HCT116 (cell line): ENCODE measurements at regions not wholly inside any gene's neighbourhood (a gene's known extent, or its start where the extent isn't known, plus 50 kb on each side); places are given as distances from the start of the nearest gene placed in this dataset.

Source experiments
- ATAC-seq: fragments of 200-7000 bp; cut with Tn5 transposase; 2 replicates; pipeline ENCODE4 v1.9.1; 2020; ENCODE audit warnings: mild to moderate bottlenecking, moderate library complexity
- BruUV-seq: library from RNA; stranded (reverse); fragments of 400-500 nt; replicated peaks from 2 replicates; lab custom pipeline; 2021; lab: Mats Ljungman, UMichigan
- CTCF ChIA-PET: fragments of 300-600 bp; sonication (Branson Sonifier 250); formaldehyde crosslinking; loops from one replicate; lab custom pipeline; 2021; ENCODE audit warnings: antibody characterized with exemption; lab: Charles Lee
- POLR2A ChIA-PET: fragments of 300-600, 350-600 bp; sonication (Branson Sonifier 250); formaldehyde crosslinking; loops from one replicate; lab custom pipeline; 2021; ENCODE audit warnings: antibody characterized with exemption; lab: Charles Lee
- RAD21 ChIA-PET, 2 experiments: fragments of 300-600 bp; sonication (Branson Sonifier 250); formaldehyde crosslinking; loops; one replicate each; lab custom pipeline; 2023; ENCODE audit warnings: low total read pairs in 2 of 2; ENCODE audit not compliant: uncharacterized antibody in 2 of 2, unreplicated experiment in 2 of 2, low non-redundant PET in 1 of 2; lab: Charles Lee
- DNase-seq: peaks from one replicate; pipeline ENCODE4 v3.0.0-alpha.2; 2010; ENCODE audit warnings: low read depth, low spot score
- H2AFZ ChIP-seq: fragments of 200-600 bp; shearing (Covaris generic), sonication (generic); 2 replicates; pipeline ENCODE4 v1.6.1; 2017; ENCODE audit warnings: low read depth, mixed run types, mixed read lengths, antibody characterized with exemption, low read length; ENCODE audit not compliant: poor library complexity, severe bottlenecking
- H3K27ac ChIP-seq: 2 replicates; pipeline ENCODE4 v1.5.1; 2012; ENCODE audit warnings: low read depth, low read length
- H3K27me3 ChIP-seq: fragments of 200-600 bp; sonication (generic); 2 replicates; pipeline ENCODE4 v1.6.1; 2016; ENCODE audit warnings: mixed run types, low read length, mixed read lengths; ENCODE audit not compliant: insufficient read depth
- H3K36me3 ChIP-seq, 2 experiments: fragments of 200-500 bp in 1 of 2; fragments of 200-600 bp in 1 of 2; sonication (Bioruptor generic) in 1 of 2; sonication (generic) in 1 of 2; 2 replicates each; pipeline versions ENCODE4 v1.5.1 to v1.6.1; 2014 to 2016; ENCODE audit warnings: low read length in 2 of 2, inconsistent platforms in 1 of 2, mixed read lengths in 1 of 2, mixed run types in 1 of 2; ENCODE audit not compliant: insufficient read depth in 2 of 2, control insufficient read depth in 1 of 2
- H3K4me1 ChIP-seq, 2 experiments: fragments of 200-600 bp in 1 of 2; sonication (generic) in 1 of 2; 2 replicates each; pipeline versions ENCODE4 v1.5.1 to v1.6.1; 2012 to 2017; ENCODE audit warnings: low read length in 2 of 2, inconsistent platforms in 1 of 2, mild to moderate bottlenecking in 1 of 2, mixed read lengths in 1 of 2, mixed run types in 1 of 2, moderate library complexity in 1 of 2; ENCODE audit not compliant: insufficient read depth in 2 of 2, control insufficient read depth in 1 of 2
- H3K4me2 ChIP-seq: fragments of 200-600 bp; sonication (generic); 2 replicates; pipeline ENCODE4 v1.6.1; 2017; ENCODE audit warnings: mixed run types, low read length, mixed read lengths
- H3K4me3 ChIP-seq, 2 experiments: fragments of 200-600 bp in 1 of 2; sonication (generic) in 1 of 2; replicated peaks in 1 of 2; 2 replicates each; pipeline ENCODE4 v1.5.1; 2011 to 2016; ENCODE audit warnings: low read length in 2 of 2, control low read depth in 1 of 2, low read depth in 1 of 2, mild to moderate bottlenecking in 1 of 2, mixed read lengths in 1 of 2, mixed run types in 1 of 2
- H3K79me2 ChIP-seq: fragments of 200-600 bp; sonication (generic); 2 replicates; pipeline ENCODE4 v1.6.1; 2017; ENCODE audit warnings: mild to moderate bottlenecking, mixed run types, low read length, moderate library complexity, mixed read lengths; ENCODE audit not compliant: insufficient read depth
- H3K9ac ChIP-seq: fragments of 200-600 bp; sonication (generic); 2 replicates; pipeline ENCODE4 v1.6.1; 2016; ENCODE audit warnings: low read length, mixed read lengths
- H3K9me2 ChIP-seq: fragments of 200-600 bp; sonication (generic), shearing (Covaris generic); 2 replicates; pipeline ENCODE4 v1.6.1; 2017; ENCODE audit warnings: mixed run types, mild to moderate bottlenecking, moderate library complexity; ENCODE audit not compliant: insufficient read depth
- H3K9me3 ChIP-seq, 2 experiments: fragments of 200-500 bp in 1 of 2; fragments of 200-600 bp in 1 of 2; sonication (Bioruptor generic) in 1 of 2; sonication (generic) in 1 of 2; 2 replicates each; pipeline ENCODE4 v1.6.1; 2014 to 2017; ENCODE audit warnings: low read length in 2 of 2, mixed read lengths in 2 of 2, inconsistent platforms in 1 of 2, low read depth in 1 of 2, mild to moderate bottlenecking in 1 of 2, mixed run types in 1 of 2, moderate library complexity in 1 of 2; ENCODE audit not compliant: control insufficient read depth in 1 of 2, insufficient read depth in 1 of 2
- H4K20me1 ChIP-seq: fragments of 200-600 bp; sonication (generic), shearing (Covaris generic); 2 replicates; pipeline ENCODE4 v1.6.1; 2017; ENCODE audit warnings: mixed run types, mild to moderate bottlenecking, moderate library complexity; ENCODE audit not compliant: insufficient read depth
- ATF3 ChIP-seq: IDR thresholded peaks from 2 replicates; pipeline ENCODE4 v1.6.1; 2012
- CEBPB ChIP-seq: IDR thresholded peaks from 2 replicates; pipeline ENCODE4 v1.6.1; 2012; ENCODE audit warnings: low read depth
- EZH2 ChIP-seq: fragments of 200-600 bp; sonication (generic); IDR thresholded peaks from 2 replicates; pipeline ENCODE4 v1.6.1; 2017; ENCODE audit warnings: antibody characterized with exemption, mixed run types
- EZH2phosphoT487 ChIP-seq: fragments of 200-600 bp; IDR thresholded peaks from 2 replicates; pipeline ENCODE4 v1.6.1; 2018; ENCODE audit warnings: antibody characterized with exemption, borderline replicate concordance
- FOSL1 ChIP-seq: IDR thresholded peaks from 2 replicates; pipeline ENCODE4 v1.6.1; 2012; ENCODE audit warnings: low read depth
- POLR2A ChIP-seq: IDR thresholded peaks from 2 replicates; pipeline ENCODE4 v1.7.0; 2011; ENCODE audit warnings: borderline replicate concordance; ENCODE audit not compliant: insufficient read depth, insufficient read length; ENCODE audit errors: extremely low read depth
- RAD21 ChIP-seq: IDR thresholded peaks from 2 replicates; pipeline ENCODE4 v1.6.1; 2012; ENCODE audit warnings: low read depth, mild to moderate bottlenecking
- SP1 ChIP-seq: IDR thresholded peaks from 2 replicates; pipeline ENCODE4 v1.6.1; 2012; ENCODE audit warnings: low read depth
- SRF ChIP-seq: IDR thresholded peaks from 2 replicates; pipeline ENCODE4 v1.6.1; 2012; ENCODE audit warnings: low read depth
- ZFX ChIP-seq: fragments of 450-650 bp; IDR thresholded peaks from 2 replicates; pipeline ENCODE4 v1.6.1; 2017
- ZNF274 ChIP-seq: fragments of 200-500 bp; sonication (Bioruptor generic); IDR thresholded peaks from 2 replicates; pipeline ENCODE4 v1.6.1; 2014; ENCODE audit warnings: mild to moderate bottlenecking, low read depth, low read length, inconsistent platforms
- intact Hi-C: fragments of 100-400 bp; cut with micrococcal nuclease; formaldehyde crosslinking; loops from 2 replicates; pipeline ENCODE4 v1.10.0; 2022
- TF ChIP-seq, protein P1 (sequence below): IDR thresholded peaks from 2 replicates; pipeline ENCODE4 v1.6.1; 2011; ENCODE audit warnings: mild to moderate bottlenecking, low read length, moderate library complexity; ENCODE audit not compliant: insufficient replicate concordance; ENCODE audit errors: extremely low read depth

DNA sequence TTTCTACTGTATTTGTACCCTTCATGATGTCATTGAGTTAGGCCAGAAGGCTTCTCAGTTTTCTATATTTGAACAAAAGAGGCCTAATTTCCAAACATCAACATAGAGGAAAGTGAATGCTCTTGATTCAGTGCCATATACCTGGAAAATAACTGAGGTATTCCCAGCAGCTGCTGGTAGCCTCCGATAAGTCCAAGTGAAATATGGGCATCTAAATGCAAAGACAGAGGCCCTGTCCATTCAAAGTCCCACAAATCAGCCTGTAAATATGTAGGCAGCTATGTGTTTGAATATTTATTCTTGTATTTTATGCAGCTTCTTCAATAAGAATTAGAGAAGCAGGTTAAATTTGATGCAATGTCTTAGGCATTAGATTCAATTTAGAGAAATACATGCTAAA lies 89.5 kb upstream of the DPP10 start:
- DNase-seq (no peak), ATAC-seq (no peak)
- no peak overlapping the region for H3K4me2 ChIP-seq
- no peaks in the 10 kb centered on the region for H3K9me2 ChIP-seq
- peaks cover 4 to 8% of the 10 kb centered on the region in 2 experiments; a peak in 2 of 4 replicates for H3K9me3 ChIP-seq
- no peak overlapping the region for H3K27ac ChIP-seq
- no peak overlapping the region for H3K9ac ChIP-seq
- no peaks in the 10 kb centered on the region for H3K27me3 ChIP-seq
- no peaks in the 10 kb centered on the region for H4K20me1 ChIP-seq
- no peak overlapping the region for H2AFZ ChIP-seq
- no peaks in the 10 kb centered on the region for H3K36me3 ChIP-seq
- BruUV-seq = no TSS peak
- no peaks in the 10 kb centered on the region for H3K79me2 ChIP-seq
- ChIA-PET RAD21 (no interaction called here), CTCF (no interaction called here), POLR2A (no interaction called here)
- no peaks in the 10 kb centered on the region for H3K4me1 ChIP-seq
- no peak overlapping the region for H3K4me3 ChIP-seq
- intact Hi-C loops = no loop called here
- TF ChIP-seq EZH2phosphoT487 = no peak
- TF ChIP-seq SP1 = no peak
- no peak for TF ChIP-seq RAD21

DNA sequence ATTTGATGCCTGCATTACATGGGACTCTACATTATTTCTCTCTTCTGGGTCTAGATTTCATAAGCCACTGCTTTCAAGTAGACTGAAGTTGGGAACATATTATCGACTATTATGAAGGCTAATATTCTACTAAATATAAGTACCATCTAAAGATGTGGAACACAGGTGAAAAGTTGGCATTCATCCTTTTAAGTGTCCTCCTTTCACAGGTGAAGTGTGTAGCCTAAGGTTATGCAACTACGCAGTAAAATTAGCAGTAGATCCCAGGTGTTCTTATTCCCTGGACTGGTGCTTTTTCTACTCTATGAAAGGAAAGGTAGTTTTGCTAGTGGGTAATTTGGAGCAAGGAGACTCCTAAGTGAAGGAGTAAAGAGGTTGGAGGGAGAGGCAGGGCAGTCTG lies 88.2 kb upstream of the DPP10 start:
- no peak overlapping the region for H2AFZ ChIP-seq
- DNase-seq = no peak
- BruUV-seq = no TSS peak
- no peak overlapping the region for H3K9ac ChIP-seq
- no peaks in the 10 kb centered on the region for H3K36me3 ChIP-seq
- no peak overlapping the region for H3K27ac ChIP-seq
- intact Hi-C loops = no loop called here
- H3K9me2 ChIP-seq = no peaks in the 10 kb centered on the region
- H3K27me3 ChIP-seq = no peaks in the 10 kb centered on the region
- H3K9me3 ChIP-seq = peaks cover 4 to 5% of the 10 kb centered on the region in 2 experiments; a peak in 2 of 4 replicates
- TF ChIP-seq SP1 (no peak), ATF3 (no peak), CEBPB (no peak), FOSL1 (no peak), RAD21 (no peak), ZFX (no peak), SRF (no peak), ZNF274 (no peak), POLR2A (no peak), EZH2 (no peak)
- TF ChIP-seq, protein P1, sequence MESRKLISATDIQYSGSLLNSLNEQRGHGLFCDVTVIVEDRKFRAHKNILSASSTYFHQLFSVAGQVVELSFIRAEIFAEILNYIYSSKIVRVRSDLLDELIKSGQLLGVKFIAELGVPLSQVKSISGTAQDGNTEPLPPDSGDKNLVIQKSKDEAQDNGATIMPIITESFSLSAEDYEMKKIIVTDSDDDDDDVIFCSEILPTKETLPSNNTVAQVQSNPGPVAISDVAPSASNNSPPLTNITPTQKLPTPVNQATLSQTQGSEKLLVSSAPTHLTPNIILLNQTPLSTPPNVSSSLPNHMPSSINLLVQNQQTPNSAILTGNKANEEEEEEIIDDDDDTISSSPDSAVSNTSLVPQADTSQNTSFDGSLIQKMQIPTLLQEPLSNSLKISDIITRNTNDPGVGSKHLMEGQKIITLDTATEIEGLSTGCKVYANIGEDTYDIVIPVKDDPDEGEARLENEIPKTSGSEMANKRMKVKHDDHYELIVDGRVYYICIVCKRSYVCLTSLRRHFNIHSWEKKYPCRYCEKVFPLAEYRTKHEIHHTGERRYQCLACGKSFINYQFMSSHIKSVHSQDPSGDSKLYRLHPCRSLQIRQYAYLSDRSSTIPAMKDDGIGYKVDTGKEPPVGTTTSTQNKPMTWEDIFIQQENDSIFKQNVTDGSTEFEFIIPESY = no peak
- ChIA-PET CTCF (no interaction called here), RAD21 (no interaction called here), POLR2A (no interaction called here)
- no peak overlapping the region for H3K4me3 ChIP-seq
- ATAC-seq = no peak
- H3K79me2 ChIP-seq = no peaks in the 10 kb centered on the region
- no peaks in the 10 kb centered on the region for H4K20me1 ChIP-seq
- H3K4me1 ChIP-seq = no peaks in the 10 kb centered on the region
- H3K4me2 ChIP-seq = no peak overlapping the region
